Kidney (tissue), 13 donors: ENCODE measurements at regions not wholly inside any gene's neighbourhood (a gene's known extent, or its start where the extent isn't known, plus 50 kb on each side); places are given as distances from the start of the nearest gene placed in this dataset.
"Not testable (repeated sequence)": the region's sequence is repeated elsewhere in the genome, so short reads cannot be mapped to it uniquely, and the experiment has no call there.

Experiments
- DNase-seq, 5 donors: peaks; one replicate each; pipeline ENCODE4 v3.0.0-alpha.2; 2013 to 2020
- FAIRE-seq: peaks from 2 replicates; lab custom pipeline; 2012; peaks lifted over from hg19 to GRCh38; lab: Jason Lieb, UNC
- H3K27ac ChIP-seq, 2 donors: one replicate each; pipeline ENCODE4 v1.7.0; 2013; ENCODE audit warnings: low read depth in 2 of 2, low read length in 2 of 2, inconsistent platforms in 1 of 2
- H3K27me3 ChIP-seq: one replicate; pipeline ENCODE4 v1.7.1; 2013; ENCODE audit warnings: low read length, inconsistent platforms; ENCODE audit not compliant: control insufficient read depth, insufficient read depth
- H3K36me3 ChIP-seq, 3 donors: one replicate each; pipeline versions ENCODE4 v1.7.0 to v1.7.1; 2013; ENCODE audit warnings: low read length in 3 of 3, control low read depth in 1 of 3, inconsistent platforms in 1 of 3; ENCODE audit not compliant: insufficient read depth in 3 of 3, control insufficient read depth in 2 of 3
- H3K4me1 ChIP-seq, 3 donors: one replicate each; pipeline versions ENCODE4 v1.7.0 to v1.7.1; 2013; ENCODE audit warnings: low read length in 3 of 3, inconsistent platforms in 1 of 3, low read depth in 1 of 3; ENCODE audit not compliant: control insufficient read depth in 2 of 3, insufficient read depth in 2 of 3
- H3K4me3 ChIP-seq, 3 donors: one replicate each; pipeline versions ENCODE4 v1.7.0 to v1.8.1; 2013; ENCODE audit warnings: low read length in 3 of 3, control low read depth in 1 of 3, inconsistent platforms in 1 of 3
- H3K9ac ChIP-seq, 3 donors: one replicate each; pipeline versions ENCODE4 v1.7.0 to v1.7.1; 2013; ENCODE audit warnings: low read length in 3 of 3, control low read depth in 1 of 3, inconsistent platforms in 1 of 3
- H3K9me3 ChIP-seq, 3 donors: one replicate each; pipeline versions ENCODE4 v1.7.0 to v1.7.1; 2013; ENCODE audit warnings: low read length in 3 of 3, control low read depth in 1 of 3, inconsistent platforms in 1 of 3; ENCODE audit not compliant: control insufficient read depth in 2 of 3, insufficient read depth in 1 of 3
- intact Hi-C: fragments of 100-400 bp; cut with DNase I; formaldehyde crosslinking; loops from one replicate; pipeline ENCODE4 v1.11.1; 2022
- TF ChIP-seq, protein P1 (sequence below): IDR thresholded peaks from 3 replicates; pipeline ENCODE4 v1.5.1; 2012; ENCODE audit warnings: mild to moderate bottlenecking, moderate library complexity, borderline replicate concordance; ENCODE audit not compliant: insufficient read depth; ENCODE audit errors: extremely low read depth
- donor health status: control.
- donor health status: control.
- donor health status: control.
- donor health status: control.
- donor health status: control.
- donor health status: DM: yes; HTN: yes; CAD: no.
- donor health status: Normal renal cell carcinoma (clear cell type).

DNA sequence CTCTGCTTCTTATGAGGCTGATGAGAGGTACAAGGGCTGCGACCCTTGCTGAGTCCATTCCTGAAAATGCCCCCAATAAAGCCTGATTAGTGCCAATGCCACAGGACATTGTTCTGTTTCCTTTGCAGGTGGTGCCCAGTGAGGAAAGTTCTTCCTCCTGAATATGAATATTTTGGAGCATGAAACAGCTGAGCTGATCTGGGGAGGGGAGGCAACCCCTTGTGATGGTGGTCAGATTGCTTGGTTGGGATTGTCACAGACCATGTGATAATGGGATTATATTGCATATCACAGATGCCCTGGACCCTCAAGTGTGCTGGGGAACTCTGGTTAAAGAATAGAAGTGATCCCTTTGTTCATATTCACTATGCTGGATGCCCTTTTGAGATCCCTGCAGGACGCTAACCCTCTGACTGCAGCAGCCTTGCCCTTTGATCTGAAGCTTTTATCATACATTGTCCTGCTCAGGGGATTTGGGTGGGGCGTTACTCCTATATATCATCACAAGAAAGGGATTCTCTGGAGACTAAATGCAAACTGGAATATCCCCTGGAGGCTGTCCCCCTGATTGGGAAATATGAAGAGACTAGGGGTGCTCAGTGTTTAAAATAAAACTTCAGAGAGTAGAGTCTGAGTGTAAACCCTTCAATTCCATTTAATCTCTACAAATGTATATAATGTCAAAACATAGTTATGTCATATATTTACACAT is 76.9 kb upstream of the TOP3B start:
- TF ChIP-seq, protein P1, sequence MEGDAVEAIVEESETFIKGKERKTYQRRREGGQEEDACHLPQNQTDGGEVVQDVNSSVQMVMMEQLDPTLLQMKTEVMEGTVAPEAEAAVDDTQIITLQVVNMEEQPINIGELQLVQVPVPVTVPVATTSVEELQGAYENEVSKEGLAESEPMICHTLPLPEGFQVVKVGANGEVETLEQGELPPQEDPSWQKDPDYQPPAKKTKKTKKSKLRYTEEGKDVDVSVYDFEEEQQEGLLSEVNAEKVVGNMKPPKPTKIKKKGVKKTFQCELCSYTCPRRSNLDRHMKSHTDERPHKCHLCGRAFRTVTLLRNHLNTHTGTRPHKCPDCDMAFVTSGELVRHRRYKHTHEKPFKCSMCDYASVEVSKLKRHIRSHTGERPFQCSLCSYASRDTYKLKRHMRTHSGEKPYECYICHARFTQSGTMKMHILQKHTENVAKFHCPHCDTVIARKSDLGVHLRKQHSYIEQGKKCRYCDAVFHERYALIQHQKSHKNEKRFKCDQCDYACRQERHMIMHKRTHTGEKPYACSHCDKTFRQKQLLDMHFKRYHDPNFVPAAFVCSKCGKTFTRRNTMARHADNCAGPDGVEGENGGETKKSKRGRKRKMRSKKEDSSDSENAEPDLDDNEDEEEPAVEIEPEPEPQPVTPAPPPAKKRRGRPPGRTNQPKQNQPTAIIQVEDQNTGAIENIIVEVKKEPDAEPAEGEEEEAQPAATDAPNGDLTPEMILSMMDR: no peak
- intact Hi-C loops: no loop called here
- Histone ChIP-seq H3K36me3 (no peaks in the 10 kb centered on the region), H3K27me3 (no peaks in the 10 kb centered on the region), H3K9me3 (no peaks in the 10 kb centered on the region), H3K27ac (no peak overlapping the region), H3K4me1 (peaks cover 0 to 3% (median 0%) of the 10 kb centered on the region in 3 donors), H3K4me3 (no peak overlapping the region), H3K9ac (no peak overlapping the region)
- FAIRE-seq (no peak), DNase-seq (no peak)

DNA sequence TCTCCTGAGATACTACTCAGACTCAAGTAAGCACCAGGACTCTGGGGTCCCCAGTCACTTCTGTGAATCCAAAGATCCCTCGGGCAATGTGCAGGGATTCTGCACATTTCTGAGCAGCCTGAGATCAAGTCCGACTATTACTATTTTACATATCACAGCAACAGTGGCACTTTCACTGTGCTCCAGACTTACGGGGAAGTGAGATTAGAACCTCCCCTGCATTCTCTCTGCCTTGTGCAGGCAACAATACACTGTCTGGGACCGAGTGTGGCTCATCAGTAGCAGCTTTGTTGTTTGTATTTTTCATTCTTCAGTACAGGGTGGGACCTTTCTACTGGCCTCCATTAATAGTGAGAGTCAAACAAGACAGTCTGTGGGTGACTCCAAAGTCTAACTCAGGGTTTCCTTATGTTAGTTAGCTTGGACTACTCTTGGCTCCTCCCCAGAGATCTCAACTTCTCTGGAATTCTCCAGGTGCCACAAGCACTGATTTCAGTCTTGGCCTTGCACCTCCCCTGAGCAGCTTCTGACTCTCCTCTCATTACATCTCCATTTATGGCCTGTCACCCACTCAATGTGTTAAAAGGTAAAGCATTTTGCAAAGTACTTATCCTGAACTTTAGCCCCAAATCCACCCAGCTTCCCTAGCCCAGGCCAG is 76.2 kb upstream of the TOP3B start:
- intact Hi-C loops: no loop called here
- FAIRE-seq: no peak
- TF ChIP-seq, protein P1: no peak

DNA sequence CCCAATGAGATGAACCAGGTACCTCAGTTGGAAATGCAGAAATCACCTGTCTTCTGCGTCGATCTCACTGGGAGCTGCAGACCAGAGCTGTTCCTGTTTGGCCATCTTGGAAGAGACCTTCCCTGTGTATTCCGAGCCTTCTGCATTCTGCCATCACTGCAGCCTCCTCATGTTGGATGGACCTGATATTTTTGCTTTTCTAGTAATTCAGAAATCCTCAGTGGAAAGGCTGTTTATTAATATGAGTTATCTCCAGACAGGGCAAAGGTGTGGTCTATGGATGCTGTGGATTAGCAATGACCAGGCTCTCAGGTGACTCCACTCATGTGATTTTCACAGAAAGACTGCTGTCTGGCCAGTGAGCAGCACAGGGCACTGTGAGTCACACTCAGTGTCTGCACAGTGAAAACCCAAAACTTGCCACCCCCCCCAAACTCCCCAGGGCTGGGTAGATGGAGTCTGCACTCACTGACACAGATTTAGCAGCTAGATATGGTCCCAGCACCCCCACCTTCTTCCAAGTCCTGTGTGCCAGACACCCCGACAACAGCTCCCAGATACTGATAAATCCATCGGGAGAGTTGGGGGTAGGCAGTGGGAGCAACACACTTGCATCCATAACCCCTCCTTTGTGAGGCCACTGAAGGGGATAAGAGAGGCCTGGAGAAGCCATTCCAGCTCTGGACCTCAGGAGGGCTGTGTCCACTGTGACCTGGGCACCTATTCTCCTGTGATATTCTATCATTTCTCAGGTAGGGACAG is 75.2 kb upstream of the TOP3B start:
- TF ChIP-seq, protein P1: no peak
- no peak for FAIRE-seq
- intact Hi-C loops: no loop called here

More for the DNA sequence above, 76.2 kb upstream of the TOP3B start:
- H3K9ac ChIP-seq: no peak overlapping the region
- peaks cover 0 to 3% (median 0%) of the 10 kb centered on the region in 3 donors for H3K4me1 ChIP-seq
- H3K36me3 ChIP-seq: no peaks in the 10 kb centered on the region
- no peaks in the 10 kb centered on the region for H3K9me3 ChIP-seq
- H3K4me3 ChIP-seq: no peak overlapping the region
- H3K27ac ChIP-seq: no peak overlapping the region
- no peaks in the 10 kb centered on the region for H3K27me3 ChIP-seq
- no peak for DNase-seq

DNA sequence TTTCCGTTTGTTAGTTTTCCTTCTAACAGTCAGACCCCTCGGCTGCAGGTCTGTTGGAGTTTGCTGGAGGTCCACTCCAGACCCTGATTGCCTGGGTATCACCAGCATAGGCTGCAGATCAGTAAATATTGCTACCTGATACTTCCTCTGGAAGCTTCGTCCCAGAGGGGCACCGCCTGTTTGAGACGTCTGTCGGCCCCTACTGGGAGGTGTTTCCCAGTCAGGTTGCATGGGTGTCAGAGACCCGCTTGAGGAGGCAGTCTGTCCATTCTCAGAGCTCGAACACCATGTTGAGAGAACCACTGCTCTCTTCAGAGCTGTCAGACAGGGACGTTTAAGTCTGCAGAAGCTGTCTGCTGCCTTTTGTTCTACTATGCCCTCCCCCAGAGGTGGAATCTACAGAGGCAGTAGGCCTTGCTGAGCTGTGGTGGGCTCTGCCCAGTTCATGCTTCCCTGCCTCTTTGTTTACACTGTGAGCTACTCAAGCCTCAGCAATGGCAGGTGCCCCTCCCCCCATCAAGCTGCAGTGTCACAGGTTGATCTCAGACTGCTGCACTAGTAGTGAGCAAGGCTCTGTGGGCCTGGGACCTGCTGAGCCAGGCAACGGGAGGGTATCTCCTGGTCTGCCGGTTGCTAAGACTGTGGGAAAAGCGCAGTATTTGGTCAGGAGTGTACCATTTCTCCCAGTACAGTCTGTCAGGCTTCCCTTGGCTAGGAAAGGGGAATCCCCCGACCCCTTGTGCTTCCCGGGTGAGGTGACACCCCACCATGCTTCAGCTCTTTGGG is 74.4 kb upstream of the TOP3B start:
- intact Hi-C loops: not testable (repeated sequence)

More for the DNA sequence above, 75.2 kb upstream of the TOP3B start:
- H3K4me1 ChIP-seq: peaks cover 0 to 3% (median 0%) of the 10 kb centered on the region in 3 donors
- H3K4me3 ChIP-seq: no peak overlapping the region
- H3K27me3 ChIP-seq: no peaks in the 10 kb centered on the region
- H3K36me3 ChIP-seq: no peaks in the 10 kb centered on the region
- no peak overlapping the region for H3K9ac ChIP-seq
- no peak for DNase-seq
- no peaks in the 10 kb centered on the region for H3K9me3 ChIP-seq
- H3K27ac ChIP-seq: no peak overlapping the region

DNA sequence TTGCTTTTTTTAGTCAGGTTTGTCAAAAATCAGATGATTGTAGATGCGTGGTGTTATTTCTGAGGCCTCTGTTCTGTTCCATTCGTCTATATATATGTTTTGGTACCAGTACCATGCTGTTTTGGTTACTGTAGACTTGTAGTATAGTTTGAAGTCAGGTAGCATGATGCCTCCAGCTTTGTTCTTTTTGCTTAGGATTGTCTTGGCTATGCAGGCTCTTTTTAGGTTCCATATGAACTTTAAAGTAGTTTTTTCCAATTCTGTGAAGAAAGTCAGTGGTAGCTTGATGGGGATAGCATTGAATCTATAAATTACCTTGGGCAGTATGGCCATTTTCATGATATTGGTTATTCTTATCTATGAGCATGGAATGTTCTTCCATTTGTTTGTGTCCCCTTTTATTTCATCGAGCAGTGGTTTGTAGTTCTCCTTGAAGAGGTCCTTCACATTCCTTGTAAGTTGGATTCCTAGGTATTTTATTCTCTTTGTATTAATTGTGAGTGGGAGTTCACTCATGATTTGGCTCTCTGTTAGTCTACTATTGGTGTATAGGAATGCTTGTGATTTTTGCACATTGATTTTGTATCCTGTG is 70.1 kb upstream of the TOP3B start:
- H3K9ac ChIP-seq, DNase-seq, H3K9me3 ChIP-seq, H3K27ac ChIP-seq, H3K27me3 ChIP-seq, FAIRE-seq, H3K4me3 ChIP-seq, intact Hi-C loops, H3K36me3 ChIP-seq, H3K4me1 ChIP-seq: not testable (repeated sequence)

More for the DNA sequence above, 74.4 kb upstream of the TOP3B start:
- H3K27me3 ChIP-seq, H3K9me3 ChIP-seq, H3K36me3 ChIP-seq, H3K4me1 ChIP-seq, H3K9ac ChIP-seq, FAIRE-seq, H3K27ac ChIP-seq, H3K4me3 ChIP-seq: not testable (repeated sequence)
- peak in 4 of 5 donors; percentile 74 to 83 (median 78) for DNase-seq
